Keratinocyte (primary cell): ENCODE measurements at regions not wholly inside any gene's neighbourhood (a gene's known extent, or its start where the extent isn't known, plus 50 kb on each side); places are given as distances from the start of the nearest gene placed in this dataset.

Experiments used
- DNase-seq: peaks from one replicate; pipeline ENCODE4 v3.0.0-alpha.2; 2011; ENCODE audit warnings: low read depth, missing footprints, low spot score
- FAIRE-seq: peaks from 2 replicates; lab custom pipeline; 2011; peaks lifted over from hg19 to GRCh38; lab: Jason Lieb, UNC
- H2AFZ ChIP-seq: 2 replicates; pipeline ENCODE4 v1.6.0; 2012; ENCODE audit warnings: low read length, control low read depth, inconsistent platforms; ENCODE audit not compliant: control insufficient read depth
- H3K27ac ChIP-seq: 2 replicates; pipeline ENCODE4 v1.5.1; 2011; ENCODE audit warnings: low read length; ENCODE audit not compliant: control insufficient read depth, insufficient read depth
- H3K27me3 ChIP-seq: 3 replicates; pipeline ENCODE4 v1.6.0; 2011; ENCODE audit warnings: low read length; ENCODE audit not compliant: control insufficient read depth, insufficient read depth; ENCODE audit errors: extremely low read depth
- H3K36me3 ChIP-seq, 2 experiments: 2 replicates in 1 of 2; 3 replicates in 1 of 2; pipeline ENCODE4 v1.5.1; 2011; ENCODE audit warnings: low read length in 2 of 2, mild to moderate bottlenecking in 1 of 2; ENCODE audit not compliant: control insufficient read depth in 2 of 2, insufficient read depth in 2 of 2; ENCODE audit errors: extremely low read depth in 1 of 2
- H3K4me1 ChIP-seq: 3 replicates; pipeline ENCODE4 v1.5.1; 2011; ENCODE audit warnings: low read length; ENCODE audit not compliant: control insufficient read depth, insufficient read depth; ENCODE audit errors: extremely low read depth
- H3K4me2 ChIP-seq: 3 replicates; pipeline ENCODE4 v1.6.0; 2011; ENCODE audit warnings: low read depth, low read length; ENCODE audit not compliant: control insufficient read depth, insufficient read depth; ENCODE audit errors: extremely low read depth
- H3K4me3 ChIP-seq, 3 experiments: fragments of 200-600 bp in 1 of 3; sonication (generic) in 1 of 3; 2 replicates in 2 of 3; 3 replicates in 1 of 3; pipeline ENCODE4 v1.5.1; 2011 to 2016; ENCODE audit warnings: low read length in 3 of 3, mild to moderate bottlenecking in 3 of 3, control low read depth in 2 of 3, inconsistent platforms in 1 of 3, low read depth in 1 of 3, mixed read lengths in 1 of 3, mixed run types in 1 of 3, moderate library complexity in 1 of 3; ENCODE audit not compliant: control insufficient read depth in 2 of 3, insufficient read depth in 2 of 3; ENCODE audit errors: extremely low read depth in 1 of 3
- H3K79me2 ChIP-seq: 2 replicates; pipeline ENCODE4 v1.6.0; 2012; ENCODE audit warnings: low read length; ENCODE audit not compliant: control insufficient read depth, insufficient read depth
- H3K9ac ChIP-seq: 3 replicates; pipeline ENCODE4 v1.6.0; 2011; ENCODE audit warnings: low read length; ENCODE audit not compliant: control insufficient read depth, insufficient read depth; ENCODE audit errors: extremely low read depth
- H3K9me1 ChIP-seq: 3 replicates; pipeline ENCODE4 v1.6.0; 2011; ENCODE audit warnings: low read length; ENCODE audit not compliant: control insufficient read depth, insufficient read depth; ENCODE audit errors: extremely low read depth
- H3K9me3 ChIP-seq: 2 replicates; pipeline ENCODE4 v1.5.1; 2012; ENCODE audit warnings: low read depth, low read length; ENCODE audit not compliant: control insufficient read depth
- H4K20me1 ChIP-seq: 3 replicates; pipeline ENCODE4 v1.6.0; 2011; ENCODE audit warnings: low read length; ENCODE audit not compliant: control insufficient read depth, insufficient read depth; ENCODE audit errors: extremely low read depth
- CTCF ChIP-seq, 3 experiments: IDR thresholded peaks in 1 of 3; conservative IDR thresholded peaks in 1 of 3; optimal IDR thresholded peaks in 1 of 3; 2 replicates in 2 of 3; 3 replicates in 1 of 3; pipeline versions ENCODE3 to v1.5.1; 2011; ENCODE audit warnings: low read length in 3 of 3, mild to moderate bottlenecking in 3 of 3, moderate library complexity in 2 of 3, control low read depth in 1 of 3, inconsistent platforms in 1 of 3; ENCODE audit not compliant: insufficient read depth in 2 of 3; ENCODE audit errors: extremely low read depth in 1 of 3
- EZH2 ChIP-seq: IDR thresholded peaks from one replicate; pipeline ENCODE4 v1.6.1; 2012; ENCODE audit warnings: inconsistent platforms, mild to moderate bottlenecking, low read length, moderate library complexity
- dilution Hi-C: fragments of 300-500 bp; cut with MboI; formaldehyde crosslinking; loops from one replicate; pipeline ENCODE4 v1.7.0; 2020; ENCODE audit warnings: low sequenced_read_pairs; ENCODE audit not compliant: extremely low pct_ligation_motif_present

- no peak for FAIRE-seq
- Histone ChIP-seq H3K79me2 (no peaks in the 10 kb centered on the region), H2AFZ (no peak overlapping the region), H3K9me3 (no peaks in the 10 kb centered on the region), H3K27me3 (no peaks in the 10 kb centered on the region), H3K4me3 (no peak overlapping the region), H4K20me1 (no peaks in the 10 kb centered on the region), H3K36me3 (no peaks in the 10 kb centered on the region), H3K4me1 (no peaks in the 10 kb centered on the region), H3K9me1 (no peaks in the 10 kb centered on the region), H3K9ac (no peak overlapping the region), H3K4me2 (no peak overlapping the region), H3K27ac (no peak overlapping the region)
- dilution Hi-C loops, result no loop called here
- TF ChIP-seq CTCF (optimal IDR thresholded peaks at IDR 0.05 in 1 of 3, IDR thresholded peaks at IDR 0.05 in 1 of 3, conservative IDR thresholded peaks at IDR 0.05 in 1 of 3; ENCODE audit: extremely low read depth in 1 of 3, insufficient read depth in 2 of 3, low read length in 3 of 3) (no peak), EZH2 (no peak)
- no peak for DNase-seq
Observed at GRCh38 chrX:95678679-95679078, 1006.0 kb upstream of the DIAPH2 start.

- dilution Hi-C loops, result no loop called here
- H3K4me2 ChIP-seq, result no peak overlapping the region
Observed at GRCh38 chrX:95693365-95693764, 991.3 kb upstream of the DIAPH2 start.

More at GRCh38 chrX:95693365-95693764, 991.3 kb upstream of the DIAPH2 start:
- FAIRE-seq (no peak), DNase-seq (no peak)
- no peaks in the 10 kb centered on the region for H4K20me1 ChIP-seq
- no peaks in the 10 kb centered on the region for H3K27me3 ChIP-seq
- no peak overlapping the region for H3K9ac ChIP-seq
- H3K4me3 ChIP-seq, result no peak overlapping the region
- no peak for TF ChIP-seq CTCF (optimal IDR thresholded peaks at IDR 0.05 in 1 of 3, IDR thresholded peaks at IDR 0.05 in 1 of 3, conservative IDR thresholded peaks at IDR 0.05 in 1 of 3; ENCODE audit: extremely low read depth in 1 of 3, insufficient read depth in 2 of 3, low read length in 3 of 3)
- TF ChIP-seq EZH2, result no peak
- no peaks in the 10 kb centered on the region for H3K9me3 ChIP-seq
- H3K36me3 ChIP-seq, result no peaks in the 10 kb centered on the region
- H2AFZ ChIP-seq, result no peak overlapping the region
- H3K79me2 ChIP-seq, result no peaks in the 10 kb centered on the region
- H3K27ac ChIP-seq, result no peak overlapping the region
- no peaks in the 10 kb centered on the region for H3K9me1 ChIP-seq
- no peaks in the 10 kb centered on the region for H3K4me1 ChIP-seq
